Thymus (tissue), 11 donors: ENCODE measurements at regions not wholly inside any gene's neighbourhood (a gene's known extent, or its start where the extent isn't known, plus 50 kb on each side); places are given as distances from the start of the nearest gene placed in this dataset.
A peak's percentile ranks its signal among the peaks of the same experiment; 100 is the strongest.

Experiments
- DNase-seq, 9 donors: peaks; one replicate each; pipeline ENCODE4 v3.0.0-alpha.2; 2013; ENCODE audit warnings: low spot score in 9 of 9, low read depth in 6 of 9, missing footprints in 1 of 9
- H3K27ac ChIP-seq, 2 donors: one replicate each; pipeline ENCODE4 v1.5.1; 2013; ENCODE audit warnings: control low read depth in 1 of 2, low read depth in 1 of 2, low read length in 1 of 2, mild to moderate bottlenecking in 1 of 2, moderate library complexity in 1 of 2
- H3K27me3 ChIP-seq, 2 donors: one replicate each; pipeline ENCODE4 v1.5.1; 2013; ENCODE audit warnings: low read length in 1 of 2; ENCODE audit not compliant: control insufficient read depth in 2 of 2, insufficient read depth in 1 of 2
- H3K36me3 ChIP-seq, 2 donors: one replicate each; pipeline ENCODE4 v1.5.1; 2013; ENCODE audit warnings: low read length in 1 of 2, mild to moderate bottlenecking in 1 of 2, moderate library complexity in 1 of 2; ENCODE audit not compliant: control insufficient read depth in 2 of 2, insufficient read depth in 2 of 2
- H3K4me1 ChIP-seq, 2 donors: one replicate each; pipeline ENCODE4 v1.5.1; 2013; ENCODE audit warnings: low read length in 2 of 2; ENCODE audit not compliant: control insufficient read depth in 2 of 2, insufficient read depth in 2 of 2
- H3K4me3 ChIP-seq, 2 donors: one replicate each; pipeline ENCODE4 v1.5.1; 2013; ENCODE audit warnings: low read length in 2 of 2, control low read depth in 1 of 2, mild to moderate bottlenecking in 1 of 2
- H3K9me3 ChIP-seq, 2 donors: one replicate each; pipeline ENCODE4 v1.5.1; 2013; ENCODE audit warnings: low read length in 1 of 2, mild to moderate bottlenecking in 1 of 2; ENCODE audit not compliant: control insufficient read depth in 2 of 2, insufficient read depth in 1 of 2
- WGBS: extraction: QIAGEN DNeasy Blood & Tissue Kit; methylation state at CpG from one replicate; pipeline ENCODE4 v1.1.7; 2013; 5-methylcytosine and 5-hydroxymethylcytosine counted together
- donor health status: healthy.

DNA sequence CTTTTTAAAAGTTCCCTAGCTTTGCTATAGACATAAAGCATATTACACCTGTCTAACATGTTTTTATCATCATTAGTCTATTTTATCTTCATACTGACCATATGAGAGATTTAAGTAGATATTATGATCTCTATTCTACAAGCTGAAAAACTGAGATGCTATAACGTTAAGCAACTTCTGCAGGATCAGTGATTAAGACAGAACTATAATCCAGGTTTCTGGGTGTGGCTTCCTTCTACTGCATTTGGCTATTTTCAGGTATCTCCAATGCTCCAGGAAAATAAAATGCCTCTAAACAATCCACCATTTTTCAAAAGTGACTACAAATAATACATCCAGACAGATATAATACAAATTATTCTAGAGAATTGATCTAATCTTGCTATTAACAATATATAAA lies 53.4 kb downstream of the RGS2 start:
- H3K4me1 ChIP-seq, result no peaks in the 10 kb centered on the region
- H3K27ac ChIP-seq, result no peak overlapping the region
- no peak for DNase-seq
- H3K9me3 ChIP-seq, result no peaks in the 10 kb centered on the region
- no peaks in the 10 kb centered on the region for H3K27me3 ChIP-seq
- WGBS, result 87% methylated on average over 1 of the region's 1 CpG
- H3K36me3 ChIP-seq, result no peaks in the 10 kb centered on the region
- H3K4me3 ChIP-seq, result no peak overlapping the region

DNA sequence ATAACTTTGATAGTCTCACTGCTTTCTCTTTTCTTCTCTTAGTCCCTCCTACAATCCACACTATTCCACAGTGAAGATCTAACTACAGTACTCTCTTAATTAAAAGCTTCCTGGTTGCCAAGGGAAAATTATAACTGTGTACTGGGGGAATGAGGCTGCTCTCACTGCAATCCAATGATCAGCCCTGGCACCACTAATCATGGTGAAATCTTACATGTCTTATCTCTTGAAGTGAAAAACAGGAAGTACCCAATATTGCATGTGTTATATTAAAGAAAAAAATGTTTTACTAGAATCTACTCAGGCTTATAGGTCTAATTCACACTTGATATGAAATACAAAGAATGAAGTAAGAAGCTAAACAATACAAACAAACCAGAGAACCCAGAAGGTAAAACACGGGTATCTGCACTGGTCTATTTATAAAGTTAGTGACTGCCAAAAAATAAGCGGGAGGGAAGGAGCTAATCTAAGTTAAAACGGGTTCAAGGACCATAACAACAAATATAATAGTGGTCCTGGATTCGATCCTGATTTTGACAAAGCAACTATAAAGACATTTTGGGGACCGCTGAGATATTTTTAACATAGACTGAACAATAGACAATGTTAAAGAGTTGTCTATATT lies 57.5 kb downstream of the RGS2 start:
- no peaks in the 10 kb centered on the region for H3K27me3 ChIP-seq
- H3K4me3 ChIP-seq, result no peak overlapping the region
- H3K4me1 ChIP-seq, result no peaks in the 10 kb centered on the region
- 90% methylated on average over 5 of the region's 5 CpGs for WGBS
- no peak overlapping the region for H3K27ac ChIP-seq
- no peaks in the 10 kb centered on the region for H3K36me3 ChIP-seq
- DNase-seq, result no peak
- H3K9me3 ChIP-seq, result no peaks in the 10 kb centered on the region

DNA sequence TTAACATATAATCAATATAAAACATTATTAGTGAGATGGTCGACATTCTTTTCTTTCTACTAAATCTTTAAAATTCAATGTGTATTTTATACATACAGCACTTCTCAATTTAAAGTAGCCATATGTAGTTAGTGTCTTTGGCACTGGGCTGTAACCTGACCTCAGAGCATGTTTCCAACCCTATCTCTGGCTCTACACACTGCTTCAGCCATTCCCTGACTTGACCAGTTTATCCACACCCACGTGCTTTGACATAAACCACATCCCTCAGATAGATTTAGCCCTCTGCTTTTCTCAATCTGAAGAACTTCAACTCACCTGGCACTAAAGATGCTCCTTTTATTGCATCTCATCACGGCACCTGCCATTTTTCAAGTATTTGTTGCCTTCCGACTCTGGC lies 58.3 kb downstream of the RGS2 start:
- H3K4me1 ChIP-seq, result no peaks in the 10 kb centered on the region
- no peaks in the 10 kb centered on the region for H3K27me3 ChIP-seq
- 97% methylated on average over 4 of the region's 4 CpGs for WGBS
- H3K4me3 ChIP-seq, result no peak overlapping the region
- DNase-seq, result no peak
- H3K36me3 ChIP-seq, result no peaks in the 10 kb centered on the region
- H3K9me3 ChIP-seq, result no peaks in the 10 kb centered on the region
- H3K27ac ChIP-seq, result no peak overlapping the region

DNA sequence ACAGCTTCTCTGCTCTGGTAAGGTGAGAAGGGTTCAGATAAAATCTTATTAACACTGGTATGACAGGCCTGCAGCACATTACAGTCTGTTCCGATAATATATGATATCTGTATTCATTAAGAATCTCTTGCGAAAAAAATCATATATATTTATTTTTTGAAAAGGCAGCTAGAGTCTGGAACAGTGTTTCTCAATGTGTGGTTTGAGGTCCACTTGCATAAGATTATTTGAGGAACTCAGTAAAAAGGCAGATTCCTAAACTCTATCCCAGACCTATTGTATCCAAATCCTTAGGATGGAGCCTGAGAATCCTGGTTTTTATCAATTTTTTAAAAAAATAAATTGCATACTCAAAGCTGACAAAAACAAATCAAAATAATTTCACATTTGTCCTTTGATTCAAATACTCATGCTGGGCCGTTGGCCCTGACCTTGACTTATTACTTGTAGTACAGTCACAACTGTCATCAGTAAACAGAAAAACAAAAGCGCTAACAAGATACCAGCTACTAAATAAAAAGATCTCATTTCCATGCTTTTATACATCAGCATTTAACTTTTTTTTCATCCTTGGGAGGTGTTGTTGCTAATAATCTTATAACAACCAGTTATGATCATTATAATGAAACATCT lies 60.6 kb downstream of the RGS2 start:
- DNase-seq, result no peak
- H3K9me3 ChIP-seq, result no peaks in the 10 kb centered on the region
- H3K27me3 ChIP-seq, result no peaks in the 10 kb centered on the region
- WGBS, result 96% methylated on average over 4 of the region's 4 CpGs
- no peak overlapping the region for H3K4me3 ChIP-seq
- H3K36me3 ChIP-seq, result no peaks in the 10 kb centered on the region
- no peak overlapping the region for H3K27ac ChIP-seq
- H3K4me1 ChIP-seq, result no peaks in the 10 kb centered on the region

DNA sequence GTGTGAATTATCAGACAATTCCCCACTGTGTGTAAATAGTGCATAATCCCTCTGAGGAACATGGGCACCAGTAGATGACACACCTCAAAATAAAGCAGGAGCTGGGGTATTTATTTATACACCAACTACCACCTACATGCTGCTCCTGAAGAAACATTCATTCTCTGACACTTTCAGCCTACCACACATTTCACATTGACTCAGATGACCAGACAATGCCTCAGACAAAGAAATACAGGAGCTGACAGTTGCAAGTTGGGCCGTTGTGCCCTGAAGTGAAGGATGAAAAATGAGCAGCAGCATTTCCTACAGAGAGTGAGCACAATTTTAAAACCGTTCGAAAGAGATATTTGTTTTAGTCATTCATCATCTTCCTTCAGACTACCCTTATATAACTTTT lies 63.2 kb downstream of the RGS2 start:
- 91% methylated on average over 3 of the region's 3 CpGs for WGBS
- no peaks in the 10 kb centered on the region for H3K27me3 ChIP-seq
- H3K4me1 ChIP-seq, result no peaks in the 10 kb centered on the region

DNA sequence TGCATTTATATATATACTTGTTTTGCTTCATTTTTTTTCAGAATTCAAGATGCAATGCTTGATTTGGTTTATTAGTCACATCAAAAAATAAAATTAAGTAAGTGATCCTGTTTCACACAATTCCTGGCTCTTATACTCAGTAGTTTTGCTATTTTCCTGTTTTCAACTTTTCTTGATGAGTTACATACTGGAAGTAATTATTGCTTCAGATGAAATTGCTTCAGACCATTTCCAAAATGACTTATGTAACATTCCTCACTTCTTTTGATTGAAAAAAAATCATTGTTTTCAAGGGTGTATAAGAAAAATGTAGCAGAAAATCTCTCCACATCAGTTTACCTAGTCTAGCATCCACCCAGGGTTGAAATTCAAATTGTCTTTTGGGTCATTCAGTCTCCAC lies 65.0 kb downstream of the RGS2 start:
- no peak for DNase-seq
- Histone ChIP-seq H3K27ac (no peak overlapping the region), H3K27me3 (no peaks in the 10 kb centered on the region), H3K9me3 (no peaks in the 10 kb centered on the region), H3K4me3 (no peak overlapping the region), H3K36me3 (no peaks in the 10 kb centered on the region), H3K4me1 (no peaks in the 10 kb centered on the region)

More for the DNA sequence above, 63.2 kb downstream of the RGS2 start:
- no peaks in the 10 kb centered on the region for H3K36me3 ChIP-seq
- H3K4me3 ChIP-seq, result no peak overlapping the region
- no peak overlapping the region for H3K27ac ChIP-seq
- DNase-seq, result no peak
- no peaks in the 10 kb centered on the region for H3K9me3 ChIP-seq

DNA sequence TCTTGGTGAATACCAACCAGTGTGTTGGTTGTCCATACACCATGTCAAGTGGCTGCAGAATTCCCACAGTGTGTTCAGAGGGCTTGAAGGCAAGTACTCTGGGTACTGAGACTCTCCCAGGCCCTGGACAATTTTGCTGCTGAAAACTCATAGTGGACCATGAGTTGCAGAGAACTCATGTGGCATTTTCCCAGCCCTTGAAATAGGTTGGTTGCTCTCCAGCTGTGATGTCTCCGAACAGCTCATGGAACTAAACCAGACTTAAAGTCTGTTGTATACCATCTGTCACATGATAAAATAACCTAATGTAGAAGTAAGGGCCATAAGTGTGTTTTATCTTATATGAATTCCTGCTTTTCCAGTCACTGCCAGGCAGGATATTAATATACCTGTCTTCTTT lies 67.8 kb downstream of the RGS2 start:
- Histone ChIP-seq H3K9me3 (no peaks in the 10 kb centered on the region), H3K4me1 (no peaks in the 10 kb centered on the region), H3K27ac (no peak overlapping the region), H3K4me3 (no peak overlapping the region), H3K36me3 (no peaks in the 10 kb centered on the region), H3K27me3 (no peaks in the 10 kb centered on the region)
- WGBS, result 97% methylated on average over 1 of the region's 1 CpG
- DNase-seq, result no peak

DNA sequence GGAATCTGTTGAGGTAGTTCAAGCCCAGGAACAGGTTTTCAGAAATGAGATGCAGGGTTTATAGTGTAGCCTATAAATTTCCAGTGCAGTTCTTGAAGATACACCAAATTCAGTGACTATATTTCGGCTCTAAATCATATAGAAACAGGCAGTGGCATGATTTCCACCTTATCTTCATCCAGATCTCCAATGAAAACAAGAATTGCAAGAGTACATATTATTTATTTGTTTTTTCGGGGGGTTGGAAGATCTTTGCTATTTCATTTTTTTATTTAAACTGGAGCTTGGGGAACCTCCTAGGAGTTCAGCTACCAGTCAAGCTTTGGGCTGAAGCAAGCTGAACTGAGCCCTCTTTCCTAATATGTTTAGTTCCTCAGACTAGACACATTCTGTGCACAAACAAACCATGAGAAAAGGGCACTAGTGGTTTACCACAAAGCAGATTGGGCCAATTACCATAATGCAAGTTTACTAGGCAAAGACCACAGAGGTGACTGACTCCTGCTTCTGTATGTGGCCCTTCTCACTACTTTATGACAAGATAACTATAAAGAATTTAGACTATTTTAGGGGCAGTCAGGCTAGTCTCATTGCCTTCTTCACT lies 68.5 kb downstream of the RGS2 start:
- WGBS, result 90% methylated on average over 2 of the region's 2 CpGs
- Histone ChIP-seq H3K4me3 (no peak overlapping the region), H3K27ac (no peak overlapping the region), H3K4me1 (no peaks in the 10 kb centered on the region), H3K36me3 (no peaks in the 10 kb centered on the region), H3K9me3 (no peaks in the 10 kb centered on the region), H3K27me3 (no peaks in the 10 kb centered on the region)
- peak in 1 of 9 donors; percentile 12 for DNase-seq

DNA sequence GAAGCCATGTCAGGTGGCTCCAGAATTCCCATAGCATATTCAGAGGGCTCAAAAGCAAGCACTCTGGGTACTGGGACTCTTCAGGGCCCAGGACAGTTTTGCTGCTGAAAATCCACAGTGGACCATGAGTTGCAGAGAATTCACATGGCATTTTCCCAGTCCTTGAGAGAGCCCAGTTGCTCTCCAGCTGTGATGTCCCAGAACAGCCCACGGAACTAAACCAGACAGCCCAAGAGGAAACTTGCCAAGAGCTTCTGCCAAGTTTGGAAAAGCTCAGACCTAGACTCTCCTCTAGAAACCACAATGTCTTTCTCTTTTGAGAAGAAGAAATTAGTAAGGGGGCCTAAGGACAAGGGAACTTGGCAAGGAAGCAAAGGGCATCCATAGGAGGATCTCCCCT lies 69.4 kb downstream of the RGS2 start:
- H3K36me3 ChIP-seq, result no peaks in the 10 kb centered on the region
- no peak for DNase-seq
- H3K9me3 ChIP-seq, result no peaks in the 10 kb centered on the region
- no peaks in the 10 kb centered on the region for H3K4me1 ChIP-seq
- H3K4me3 ChIP-seq, result no peak overlapping the region
- H3K27me3 ChIP-seq, result no peaks in the 10 kb centered on the region
- 90% methylated on average over 1 of the region's 1 CpG for WGBS
- H3K27ac ChIP-seq, result no peak overlapping the region
